ENCODE measurements at regions not wholly inside any gene's neighbourhood (a gene's known extent, or its start where the extent isn't known, plus 50 kb on each side); places are given as distances from the start of the nearest gene placed in this dataset.

DNA sequence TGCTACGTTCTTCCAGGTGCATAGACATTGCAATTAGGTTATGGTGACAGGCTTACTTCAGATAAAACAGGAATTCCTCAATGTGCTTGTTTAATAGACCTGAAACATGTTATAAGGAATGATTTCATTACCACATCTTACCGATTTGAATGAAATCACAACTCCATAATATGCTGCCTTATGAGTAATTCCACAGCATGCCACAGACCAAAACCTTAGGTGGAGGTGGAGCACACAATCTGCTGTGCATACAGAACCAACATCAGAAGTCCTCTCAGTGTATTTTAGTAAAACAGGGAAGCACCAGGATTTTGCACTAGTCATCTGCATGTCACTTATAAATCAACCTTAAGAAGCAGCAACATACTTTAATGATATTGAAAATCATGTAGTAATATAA, 148.9 kb upstream of the TSHZ2 start:
- Mint-ChIP-seq H3K36me3 (no peaks in the 10 kb centered on the region), H3K9me3 (peaks cover 4% of the 10 kb centered on the region), H3K27ac (no peak overlapping the region), H3K27me3 (no peaks in the 10 kb centered on the region), H3K4me1 (ENCODE audit: unreplicated experiment) (no peaks in the 10 kb centered on the region), H3K4me3 (no peak overlapping the region)
- DNase-seq (ENCODE audit: extremely low spot score, unreplicated experiment) = no peak
- no peak for TF ChIP-seq CTCF (conservative IDR thresholded peaks at IDR 0.05)

DNA sequence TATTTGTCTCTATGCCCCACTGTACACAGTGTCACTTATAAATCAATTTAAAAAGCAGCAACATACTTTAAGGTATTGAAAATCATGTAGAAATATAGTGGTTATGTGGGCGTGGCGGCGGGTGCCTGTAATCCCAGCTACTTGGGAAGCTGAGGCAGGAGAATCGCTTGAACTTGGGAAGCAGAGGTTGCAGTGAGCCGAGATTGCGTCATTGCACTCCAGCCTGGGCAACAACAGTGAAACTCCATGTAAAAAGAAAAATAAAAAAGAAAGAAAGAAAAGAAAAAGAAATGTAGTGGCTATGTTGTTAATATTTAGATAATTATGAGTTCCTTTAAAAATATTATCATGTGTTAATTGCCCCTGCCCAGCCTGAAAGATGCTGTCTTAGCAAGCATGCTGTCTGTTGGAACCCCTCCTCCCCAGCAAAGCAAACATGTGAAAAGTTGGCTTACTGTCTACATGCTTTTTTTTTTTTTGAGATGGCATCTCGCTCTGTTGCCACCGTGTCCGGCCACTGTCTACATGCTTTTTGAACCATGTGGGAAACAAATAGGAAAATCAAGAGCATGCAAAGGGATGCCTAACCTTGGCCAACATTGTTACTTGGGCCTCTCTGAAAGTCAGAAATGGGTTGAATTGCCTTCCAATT, 151.4 kb upstream of the TSHZ2 start:
- H3K9me3 Mint-ChIP-seq = no peaks in the 10 kb centered on the region
- no peaks in the 10 kb centered on the region for H3K27me3 Mint-ChIP-seq
- no peaks in the 10 kb centered on the region for H3K36me3 Mint-ChIP-seq
- no peak for DNase-seq (ENCODE audit: extremely low spot score, unreplicated experiment)
- H3K4me3 Mint-ChIP-seq = no peak overlapping the region
- no peak for TF ChIP-seq CTCF (conservative IDR thresholded peaks at IDR 0.05)
- no peak overlapping the region for H3K27ac Mint-ChIP-seq
- H3K4me1 Mint-ChIP-seq (ENCODE audit: unreplicated experiment) = no peaks in the 10 kb centered on the region

DNA sequence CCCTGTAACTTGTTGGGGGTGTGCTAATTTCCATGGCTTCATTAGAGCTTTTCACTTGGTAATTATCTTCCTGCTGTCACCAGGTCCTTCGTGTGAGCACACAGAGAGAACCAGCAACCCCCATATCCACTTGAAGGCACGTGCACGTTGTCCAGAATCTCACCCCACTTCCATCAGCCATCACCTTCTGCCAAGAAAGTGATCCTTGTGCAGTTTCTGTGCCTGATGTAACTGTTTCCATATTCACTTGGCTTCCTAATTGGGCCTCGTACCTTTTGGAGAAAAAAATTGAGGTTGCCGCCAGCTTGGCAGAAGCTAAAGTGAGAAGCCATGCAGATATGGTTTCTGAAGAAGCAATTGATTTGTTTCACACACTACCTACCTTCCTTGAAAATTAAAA, 153.7 kb upstream of the TSHZ2 start:
- TF ChIP-seq CTCF (conservative IDR thresholded peaks at IDR 0.05) = no peak
- Mint-ChIP-seq H3K9me3 (no peaks in the 10 kb centered on the region), H3K27me3 (no peaks in the 10 kb centered on the region), H3K27ac (no peak overlapping the region), H3K4me3 (no peak overlapping the region), H3K4me1 (ENCODE audit: unreplicated experiment) (no peaks in the 10 kb centered on the region), H3K36me3 (no peaks in the 10 kb centered on the region)
- no peak for DNase-seq (ENCODE audit: extremely low spot score, unreplicated experiment)

GRCh38 chr20:52817981-52818380, 154.2 kb upstream of the TSHZ2 start:
- TF ChIP-seq CTCF (conservative IDR thresholded peaks at IDR 0.05) = no peak
- no peaks in the 10 kb centered on the region for H3K9me3 Mint-ChIP-seq
- H3K4me3 Mint-ChIP-seq = no peak overlapping the region
- no peaks in the 10 kb centered on the region for H3K27me3 Mint-ChIP-seq
- H3K4me1 Mint-ChIP-seq (ENCODE audit: unreplicated experiment) = no peaks in the 10 kb centered on the region
- DNase-seq (ENCODE audit: extremely low spot score, unreplicated experiment) = no peak
- no peak overlapping the region for H3K27ac Mint-ChIP-seq
- no peaks in the 10 kb centered on the region for H3K36me3 Mint-ChIP-seq

DNA sequence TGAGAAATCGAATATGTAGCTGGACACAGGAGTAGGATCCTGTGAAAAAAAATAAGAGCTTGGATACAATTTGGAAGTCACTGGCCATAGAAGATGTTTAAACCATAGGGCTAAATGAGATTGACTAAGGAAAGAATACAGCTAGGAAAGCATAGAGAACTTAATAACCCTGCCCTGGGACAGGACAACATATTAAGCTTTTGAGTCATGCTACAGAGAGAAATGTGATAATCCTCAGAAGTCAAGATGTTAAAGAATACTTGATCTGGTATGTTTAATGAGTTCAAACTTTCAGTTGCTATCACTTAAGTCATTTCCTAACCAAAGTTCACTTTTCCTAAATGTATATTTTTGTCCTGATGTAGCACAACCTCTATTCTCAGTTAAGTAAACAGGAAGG, 154.6 kb upstream of the TSHZ2 start:
- Mint-ChIP-seq H3K4me3 (no peak overlapping the region), H3K4me1 (ENCODE audit: unreplicated experiment) (no peaks in the 10 kb centered on the region), H3K9me3 (no peaks in the 10 kb centered on the region), H3K27ac (no peak overlapping the region), H3K27me3 (no peaks in the 10 kb centered on the region), H3K36me3 (no peaks in the 10 kb centered on the region)
- no peak for DNase-seq (ENCODE audit: extremely low spot score, unreplicated experiment)
- no peak for TF ChIP-seq CTCF (conservative IDR thresholded peaks at IDR 0.05)

DNA sequence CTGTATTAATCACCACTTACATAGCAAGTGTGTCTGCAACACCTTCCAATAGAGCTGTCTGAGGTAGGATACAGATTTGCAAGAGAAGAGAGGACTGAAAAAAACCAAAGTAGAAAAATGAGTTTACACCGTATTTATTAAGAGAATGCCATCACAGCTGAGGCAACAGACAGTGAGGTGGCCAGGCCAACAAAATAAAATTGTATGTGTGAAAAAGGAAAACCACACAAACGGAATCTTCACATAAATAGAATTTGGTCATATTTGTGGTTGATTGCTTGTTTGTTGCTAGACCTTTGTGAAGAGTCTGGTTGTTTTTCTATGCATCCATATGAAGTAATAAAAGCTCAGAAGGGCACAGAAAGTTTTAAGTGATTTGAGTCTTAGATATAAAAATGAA, 157.8 kb upstream of the TSHZ2 start:
- Mint-ChIP-seq H3K27me3 (peaks cover 12% of the 10 kb centered on the region), H3K27ac (no peak overlapping the region), H3K4me1 (ENCODE audit: unreplicated experiment) (peaks cover 13% of the 10 kb centered on the region), H3K4me3 (no peak overlapping the region), H3K9me3 (no peaks in the 10 kb centered on the region), H3K36me3 (no peaks in the 10 kb centered on the region)
- DNase-seq (ENCODE audit: extremely low spot score, unreplicated experiment) = no peak
- TF ChIP-seq CTCF (conservative IDR thresholded peaks at IDR 0.05) = no peak

Measured in type B pancreatic cell (in vitro differentiated cells).